Activated B cell treated with CpG ODN at 0.5 μM for 24 hours (primary cell): ENCODE measurements at regions not wholly inside any gene's neighbourhood (a gene's known extent, or its start where the extent isn't known, plus 50 kb on each side); places are given as distances from the start of the nearest gene placed in this dataset.

Source experiments
- ATAC-seq: fragments of 200-7000 bp; cut with Tn5 transposase; one replicate; pipeline ENCODE4 v1.10.0; 2021; ENCODE audit warnings: low read depth, mild to moderate bottlenecking, moderate library complexity
- CTCF ChIA-PET: fragments of 350-600 bp; sonication (Branson Sonifier 250); formaldehyde crosslinking; loops from one replicate; lab custom pipeline; 2021; ENCODE audit warnings: antibody characterized with exemption; lab: Charles Lee
- POLR2A ChIA-PET: fragments of 350-600 bp; sonication (Branson Sonifier 250); formaldehyde crosslinking; loops from one replicate; lab custom pipeline; 2021; ENCODE audit warnings: antibody characterized with exemption; lab: Charles Lee
- DNase-seq: peaks from one replicate; pipeline ENCODE4 v3.0.0; 2022
- H3K27ac Mint-ChIP-seq: one replicate; pipeline ENCODE4 v1.8.0; 2020; ENCODE audit warnings: mixed read lengths
- H3K27me3 Mint-ChIP-seq: one replicate; pipeline ENCODE4 v1.8.0; 2021; ENCODE audit warnings: mixed read lengths
- H3K36me3 Mint-ChIP-seq: one replicate; pipeline ENCODE4 v1.8.0; 2021; ENCODE audit warnings: low read depth, mixed read lengths
- H3K4me1 Mint-ChIP-seq: one replicate; pipeline ENCODE4 v1.8.0; 2021; ENCODE audit warnings: mixed read lengths
- H3K4me3 Mint-ChIP-seq: one replicate; pipeline ENCODE4 v1.8.0; 2020; ENCODE audit warnings: mild to moderate bottlenecking, mixed read lengths
- H3K9me3 Mint-ChIP-seq: one replicate; pipeline ENCODE4 v1.8.0; 2020; ENCODE audit warnings: mixed read lengths
- intact Hi-C: fragments of 100-400 bp; cut with micrococcal nuclease; formaldehyde crosslinking; loops from one replicate; pipeline ENCODE4 v1.15.1; 2024
- TF ChIP-seq, protein P1 (sequence below): fragments of 200-600 bp; IDR thresholded peaks from one replicate; pipeline ENCODE4 v1.8.0; 2022; ENCODE audit warnings: antibody characterized with exemption, mild to moderate bottlenecking

DNA sequence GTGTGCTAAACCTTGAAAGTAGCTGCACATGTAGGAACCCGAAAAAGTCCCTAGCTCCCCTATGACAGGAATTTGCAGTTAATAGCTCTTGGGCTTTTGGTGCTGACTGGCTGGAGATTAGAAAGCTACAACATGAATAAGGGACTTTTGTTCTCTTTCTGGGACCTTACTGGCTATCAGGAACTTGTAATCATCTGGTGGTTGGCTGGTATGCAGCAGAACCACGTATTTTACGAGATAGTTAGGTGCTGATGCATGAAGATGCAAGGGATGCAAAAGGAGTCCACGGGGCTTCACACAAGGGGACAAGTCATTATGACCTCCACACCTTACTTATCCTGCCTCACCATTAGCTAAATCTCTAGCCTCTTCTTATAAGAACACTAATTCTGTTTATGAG, 190.2 kb upstream of the NRXN1 start:
- Mint-ChIP-seq H3K27ac (no peak overlapping the region), H3K27me3 (no peaks in the 10 kb centered on the region), H3K4me1 (no peaks in the 10 kb centered on the region), H3K36me3 (no peaks in the 10 kb centered on the region), H3K9me3 (peaks cover 7% of the 10 kb centered on the region), H3K4me3 (no peak overlapping the region)
- DNase-seq (no peak), ATAC-seq (no peak)
- POLR2A ChIA-PET = interaction anchor here (0.7 kb wide), 1 partner anchor 1009 kb away, joined by 4 read pairs; no protein-coding TSS in a partner anchor
- intact Hi-C loops = no loop called here
- TF ChIP-seq, protein P1, sequence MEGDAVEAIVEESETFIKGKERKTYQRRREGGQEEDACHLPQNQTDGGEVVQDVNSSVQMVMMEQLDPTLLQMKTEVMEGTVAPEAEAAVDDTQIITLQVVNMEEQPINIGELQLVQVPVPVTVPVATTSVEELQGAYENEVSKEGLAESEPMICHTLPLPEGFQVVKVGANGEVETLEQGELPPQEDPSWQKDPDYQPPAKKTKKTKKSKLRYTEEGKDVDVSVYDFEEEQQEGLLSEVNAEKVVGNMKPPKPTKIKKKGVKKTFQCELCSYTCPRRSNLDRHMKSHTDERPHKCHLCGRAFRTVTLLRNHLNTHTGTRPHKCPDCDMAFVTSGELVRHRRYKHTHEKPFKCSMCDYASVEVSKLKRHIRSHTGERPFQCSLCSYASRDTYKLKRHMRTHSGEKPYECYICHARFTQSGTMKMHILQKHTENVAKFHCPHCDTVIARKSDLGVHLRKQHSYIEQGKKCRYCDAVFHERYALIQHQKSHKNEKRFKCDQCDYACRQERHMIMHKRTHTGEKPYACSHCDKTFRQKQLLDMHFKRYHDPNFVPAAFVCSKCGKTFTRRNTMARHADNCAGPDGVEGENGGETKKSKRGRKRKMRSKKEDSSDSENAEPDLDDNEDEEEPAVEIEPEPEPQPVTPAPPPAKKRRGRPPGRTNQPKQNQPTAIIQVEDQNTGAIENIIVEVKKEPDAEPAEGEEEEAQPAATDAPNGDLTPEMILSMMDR = no peak
- CTCF ChIA-PET = no interaction called here

DNA sequence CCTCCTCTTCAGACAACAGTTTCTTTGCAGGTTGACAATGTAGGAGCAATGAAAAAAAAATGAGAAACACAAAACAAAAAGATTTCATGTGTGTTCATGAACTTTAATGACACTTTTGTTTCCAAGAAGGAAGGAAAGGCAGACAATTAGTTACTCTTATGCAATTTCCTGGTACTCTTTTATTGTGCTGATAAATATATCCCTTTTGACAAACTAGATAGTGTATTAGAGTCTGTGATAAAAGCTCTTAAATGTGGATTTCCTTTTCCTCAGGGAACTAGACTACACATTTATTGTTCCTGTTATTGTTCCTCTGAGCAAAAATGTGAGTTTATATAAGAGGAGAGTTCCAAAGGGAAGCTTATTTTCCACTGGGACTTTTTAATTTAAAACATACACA, 188.7 kb upstream of the NRXN1 start:
- H3K27ac Mint-ChIP-seq = no peak overlapping the region
- H3K4me3 Mint-ChIP-seq = no peak overlapping the region
- ATAC-seq = no peak
- DNase-seq = no peak
- no peaks in the 10 kb centered on the region for H3K27me3 Mint-ChIP-seq
- H3K36me3 Mint-ChIP-seq = no peaks in the 10 kb centered on the region
- TF ChIP-seq, protein P1 = no peak
- intact Hi-C loops = no loop called here
- ChIA-PET POLR2A (no interaction called here), CTCF (no interaction called here)
- no peaks in the 10 kb centered on the region for H3K4me1 Mint-ChIP-seq
- peaks cover 7% of the 10 kb centered on the region for H3K9me3 Mint-ChIP-seq

DNA sequence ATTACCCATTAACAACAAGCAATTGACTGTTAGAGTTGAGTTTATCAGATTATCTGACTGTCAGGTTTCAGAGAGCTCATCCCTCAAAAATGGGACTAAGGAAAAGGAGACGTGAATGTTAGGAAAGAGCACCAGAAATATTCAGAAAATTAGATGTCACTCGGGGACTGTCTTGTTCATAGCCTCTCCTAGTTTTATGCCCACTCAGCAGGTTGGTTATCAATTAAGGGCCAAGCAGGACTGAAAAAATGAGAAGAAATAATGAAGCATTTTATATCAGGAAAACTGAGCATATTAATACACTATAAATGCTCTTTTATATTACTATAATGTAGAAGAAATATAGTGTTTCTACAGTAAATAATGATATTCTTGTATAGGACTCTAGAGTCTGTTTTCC, 188.1 kb upstream of the NRXN1 start:
- H3K9me3 Mint-ChIP-seq = peaks cover 3% of the 10 kb centered on the region
- ATAC-seq (no peak), DNase-seq (no peak)
- H3K36me3 Mint-ChIP-seq = no peaks in the 10 kb centered on the region
- no peaks in the 10 kb centered on the region for H3K4me1 Mint-ChIP-seq
- TF ChIP-seq, protein P1 = no peak
- no peak overlapping the region for H3K4me3 Mint-ChIP-seq
- H3K27ac Mint-ChIP-seq = no peak overlapping the region
- POLR2A ChIA-PET = no interaction called here
- CTCF ChIA-PET = no interaction called here
- no peaks in the 10 kb centered on the region for H3K27me3 Mint-ChIP-seq
- intact Hi-C loops = no loop called here

DNA sequence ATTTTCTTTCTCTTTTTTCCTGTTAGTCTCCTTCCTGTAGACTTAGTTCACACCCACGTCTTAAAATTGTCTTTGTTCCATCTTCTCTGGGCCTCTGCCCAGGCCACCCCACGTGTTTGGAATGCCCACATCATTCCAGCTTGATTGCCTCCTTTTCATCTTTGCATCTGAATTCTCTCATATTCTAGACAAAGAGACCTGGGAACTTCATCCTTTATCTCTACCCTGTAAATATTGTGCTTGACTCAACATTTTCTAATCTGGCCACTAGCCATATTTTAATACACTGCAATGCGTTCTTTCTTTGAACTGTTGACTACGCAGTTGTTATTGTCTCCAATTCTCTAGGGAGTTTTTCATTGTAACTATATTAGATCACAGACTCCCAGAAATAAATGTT, 187.5 kb upstream of the NRXN1 start:
- TF ChIP-seq, protein P1 = no peak
- Mint-ChIP-seq H3K27me3 (no peaks in the 10 kb centered on the region), H3K4me1 (no peaks in the 10 kb centered on the region), H3K27ac (no peak overlapping the region), H3K9me3 (peaks cover 3% of the 10 kb centered on the region), H3K36me3 (no peaks in the 10 kb centered on the region), H3K4me3 (no peak overlapping the region)
- intact Hi-C loops = no loop called here
- no peak for ATAC-seq
- no peak for DNase-seq
- CTCF ChIA-PET = no interaction called here
- POLR2A ChIA-PET = no interaction called here

DNA sequence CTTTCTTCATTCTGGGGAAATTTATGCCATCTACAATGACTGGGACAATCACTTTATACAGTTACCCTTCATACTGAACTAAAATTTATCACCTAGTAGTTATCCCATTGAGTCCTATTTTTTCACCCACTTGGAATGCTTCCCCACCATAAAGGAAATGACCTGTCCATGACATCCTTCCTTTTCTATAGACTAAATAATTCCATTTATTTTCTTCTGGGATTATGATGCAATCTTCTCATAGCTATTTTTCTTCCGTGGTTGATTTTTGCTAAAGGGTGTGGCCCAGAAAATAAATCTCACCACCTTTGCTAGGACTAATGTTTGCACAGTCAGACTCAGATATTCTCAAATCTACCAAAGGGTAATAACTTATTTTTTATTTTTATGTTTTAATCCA, 186.1 kb upstream of the NRXN1 start:
- Mint-ChIP-seq H3K4me3 (no peak overlapping the region), H3K9me3 (peaks cover 3% of the 10 kb centered on the region), H3K27ac (no peak overlapping the region), H3K4me1 (no peaks in the 10 kb centered on the region), H3K36me3 (no peaks in the 10 kb centered on the region), H3K27me3 (no peaks in the 10 kb centered on the region)
- ATAC-seq (no peak), DNase-seq (no peak)
- TF ChIP-seq, protein P1 = no peak
- intact Hi-C loops = no loop called here
- ChIA-PET CTCF (no interaction called here), POLR2A (no interaction called here)
